Liver (tissue), 8 donors: ENCODE measurements at regions not wholly inside any gene's neighbourhood (a gene's known extent, or its start where the extent isn't known, plus 50 kb on each side); places are given as distances from the start of the nearest gene placed in this dataset.

ENCODE experiments used
- DNase-seq: peaks from one replicate; pipeline ENCODE4 v3.0.0-alpha.2; 2017; ENCODE audit warnings: low spot score
- H3K27ac ChIP-seq, 2 donors: one replicate each; pipeline ENCODE4 v1.7.0; 2013; ENCODE audit warnings: inconsistent platforms in 2 of 2, low read length in 2 of 2, control low read depth in 1 of 2, low read depth in 1 of 2, mild to moderate bottlenecking in 1 of 2
- H3K27me3 ChIP-seq, 4 donors: one replicate each; pipeline versions ENCODE4 v1.6.1 to v1.7.0; 2013; ENCODE audit warnings: low read length in 3 of 4, inconsistent platforms in 1 of 4, mild to moderate bottlenecking in 1 of 4, moderate library complexity in 1 of 4; ENCODE audit not compliant: control insufficient read depth in 4 of 4, insufficient read depth in 4 of 4
- H3K36me3 ChIP-seq, 4 donors: one replicate each; pipeline versions ENCODE4 v1.6.1 to v1.7.0; 2013; ENCODE audit warnings: low read length in 3 of 4, mild to moderate bottlenecking in 3 of 4, low read depth in 1 of 4, moderate library complexity in 1 of 4; ENCODE audit not compliant: control insufficient read depth in 4 of 4, insufficient read depth in 3 of 4
- H3K4me1 ChIP-seq, 4 donors: one replicate each; pipeline versions ENCODE4 v1.6.1 to v1.7.0; 2013; ENCODE audit warnings: low read length in 3 of 4, mild to moderate bottlenecking in 3 of 4, moderate library complexity in 1 of 4; ENCODE audit not compliant: control insufficient read depth in 4 of 4, insufficient read depth in 4 of 4
- H3K4me3 ChIP-seq, 3 donors: one replicate each; pipeline versions ENCODE4 v1.6.1 to v1.7.0; 2013; ENCODE audit warnings: low read length in 3 of 3, control low read depth in 1 of 3, low read depth in 1 of 3, mild to moderate bottlenecking in 1 of 3
- H3K9ac ChIP-seq, 2 donors: one replicate each; pipeline ENCODE4 v1.7.0; 2013; ENCODE audit warnings: low read length in 2 of 2, mild to moderate bottlenecking in 2 of 2, moderate library complexity in 2 of 2, control low read depth in 1 of 2, low read depth in 1 of 2
- H3K9me3 ChIP-seq, 4 donors: one replicate each; pipeline versions ENCODE4 v1.6.1 to v1.7.0; 2013; ENCODE audit warnings: low read length in 3 of 4; ENCODE audit not compliant: control insufficient read depth in 4 of 4
- ATF3 ChIP-seq: IDR thresholded peaks from 2 replicates; pipeline ENCODE4 v1.6.1; 2016; ENCODE audit warnings: antibody characterized with exemption
- CTCF ChIP-seq: fragments of 150-350 bp; IDR thresholded peaks from 2 replicates; pipeline ENCODE4 v1.5.1; 2017; ENCODE audit warnings: improper control_type of control experiment, low read depth, low read length; ENCODE audit not compliant: missing input control
- EGR1 ChIP-seq, 2 donors: IDR thresholded peaks; 2 replicates each; pipeline ENCODE4 v1.6.1; 2016 to 2018; ENCODE audit warnings: antibody characterized with exemption in 2 of 2, low read depth in 2 of 2
- FOXA1 ChIP-seq: IDR thresholded peaks from 2 replicates; pipeline ENCODE4 v1.6.1; 2016; ENCODE audit warnings: antibody characterized with exemption
- GABPA ChIP-seq, 2 donors: IDR thresholded peaks in 1 of 2; conservative IDR thresholded peaks in 1 of 2; 2 replicates each; pipeline ENCODE4 v1.6.1; 2016; ENCODE audit warnings: antibody characterized with exemption in 2 of 2, mild to moderate bottlenecking in 1 of 2, moderate library complexity in 1 of 2
- HNF4A ChIP-seq, 2 donors: conservative IDR thresholded peaks; 2 replicates each; pipeline ENCODE4 v1.6.1; 2016; ENCODE audit warnings: antibody characterized with exemption in 2 of 2, mild to moderate bottlenecking in 2 of 2
- HNF4G ChIP-seq: IDR thresholded peaks from 2 replicates; pipeline ENCODE4 v1.6.1; 2016; ENCODE audit warnings: antibody characterized with exemption
- JUND ChIP-seq, 2 donors: IDR thresholded peaks; 2 replicates each; pipeline ENCODE4 v1.6.1; 2016; ENCODE audit warnings: antibody characterized with exemption in 2 of 2
- NR2F2 ChIP-seq: IDR thresholded peaks from 2 replicates; pipeline ENCODE4 v1.6.1; 2016; ENCODE audit warnings: antibody characterized with exemption
- RAD21 ChIP-seq, 2 donors: IDR thresholded peaks; 2 replicates each; pipeline ENCODE4 v1.6.1; 2016; ENCODE audit warnings: antibody characterized with exemption in 2 of 2, mild to moderate bottlenecking in 2 of 2
- RXRA ChIP-seq, 2 donors: IDR thresholded peaks; 2 replicates each; pipeline ENCODE4 v1.6.1; 2017 to 2018; ENCODE audit warnings: antibody characterized with exemption in 2 of 2, mild to moderate bottlenecking in 1 of 2
- SP1 ChIP-seq: IDR thresholded peaks from 2 replicates; pipeline ENCODE4 v1.6.1; 2018; ENCODE audit warnings: antibody characterized with exemption, mild to moderate bottlenecking
- TAF1 ChIP-seq: conservative IDR thresholded peaks from 2 replicates; pipeline ENCODE4 v1.6.1; 2016; ENCODE audit warnings: antibody characterized with exemption, mild to moderate bottlenecking
- YY1 ChIP-seq: IDR thresholded peaks from 2 replicates; pipeline ENCODE4 v1.6.1; 2016; ENCODE audit warnings: antibody characterized with exemption, mild to moderate bottlenecking
- WGBS: extraction: QIAGEN DNeasy Blood & Tissue Kit; methylation state at CpG from one replicate; pipeline ENCODE4 v1.1.7; 2013; 5-methylcytosine and 5-hydroxymethylcytosine counted together
- TF ChIP-seq, protein P1 (sequence below): IDR thresholded peaks from 2 replicates; pipeline ENCODE4 v1.6.1; 2016; ENCODE audit warnings: antibody characterized with exemption
- TF ChIP-seq, protein P2 (sequence below): IDR thresholded peaks from 2 replicates; pipeline ENCODE4 v1.6.1; 2016; ENCODE audit warnings: antibody characterized with exemption
- donor health status: healthy.
- donor health status: healthy.
- donor health status: healthy.
- donor health status: healthy.
- donor health status: healthy.

DNA sequence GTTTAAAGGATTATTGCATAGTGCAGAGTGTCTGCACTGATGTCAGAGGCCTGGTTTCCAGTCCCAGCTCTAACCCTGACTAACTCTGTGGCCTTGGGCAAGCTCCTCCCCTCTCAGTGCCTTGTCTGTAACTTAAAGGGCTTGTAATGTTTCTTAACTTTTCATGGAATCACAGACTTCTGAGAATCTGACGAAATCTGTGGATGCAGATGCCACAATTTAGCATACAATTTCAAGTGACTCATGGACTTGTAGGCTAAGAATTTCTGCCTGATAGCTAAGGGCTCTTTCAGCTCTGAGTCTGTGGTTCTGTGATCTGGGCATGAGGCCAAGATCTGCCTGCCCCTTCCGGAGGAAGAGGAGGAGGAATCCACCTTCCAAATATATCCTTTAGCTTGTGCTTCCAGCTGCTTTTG lies 236.9 kb downstream of the AR start:
- DNase-seq: peak; percentile 32
- Histone ChIP-seq H3K27ac (no peak overlapping the region), H3K27me3 (no peaks in the 10 kb centered on the region), H3K9ac (no peak overlapping the region), H3K36me3 (no peaks in the 10 kb centered on the region), H3K4me3 (no peak overlapping the region), H3K4me1 (no peaks in the 10 kb centered on the region), H3K9me3 (no peaks in the 10 kb centered on the region)
- 40% methylated on average over 2 of the region's 2 CpGs for WGBS
- TF ChIP-seq EGR1 (IDR thresholded peaks at IDR 0.05; ENCODE audit: low read depth in 2 of 2) (no peak), RAD21 (IDR thresholded peaks at IDR 0.05) (peak in 1 of 2 donors; percentile 4), CTCF (no peak)

GRCh38 chrX:67781132-67781531 lies 237.3 kb downstream of the AR start:
- no peak overlapping the region for H3K4me3 ChIP-seq

DNA sequence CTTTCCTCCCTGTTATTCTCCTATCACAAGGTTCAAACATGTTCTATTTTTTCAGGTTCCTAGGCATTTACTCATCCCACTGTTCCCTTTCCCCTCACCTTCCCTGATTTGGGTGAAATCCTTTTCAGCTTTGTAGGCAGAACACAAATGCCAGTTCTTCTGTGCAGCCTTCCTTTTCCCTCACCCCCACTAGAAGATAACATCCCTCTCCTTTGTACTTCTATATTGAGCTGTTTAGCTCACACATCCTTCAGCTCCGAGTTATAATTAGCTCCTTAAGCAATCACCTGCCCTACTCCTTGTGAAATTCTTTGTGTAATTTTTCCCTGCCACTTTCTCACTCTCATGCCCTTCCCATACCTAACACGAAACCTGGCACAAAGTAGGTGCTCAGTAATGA lies 240.9 kb downstream of the AR start:
- Histone ChIP-seq H3K36me3 (no peaks in the 10 kb centered on the region), H3K9me3 (no peaks in the 10 kb centered on the region), H3K27ac (no peak overlapping the region), H3K4me3 (no peak overlapping the region), H3K4me1 (no peaks in the 10 kb centered on the region), H3K27me3 (no peaks in the 10 kb centered on the region), H3K9ac (no peak overlapping the region)
- TF ChIP-seq YY1: no peak
- TF ChIP-seq RAD21 (IDR thresholded peaks at IDR 0.05): no peak
- TF ChIP-seq RXRA (IDR thresholded peaks at IDR 0.05): no peak
- TF ChIP-seq, protein P1, sequence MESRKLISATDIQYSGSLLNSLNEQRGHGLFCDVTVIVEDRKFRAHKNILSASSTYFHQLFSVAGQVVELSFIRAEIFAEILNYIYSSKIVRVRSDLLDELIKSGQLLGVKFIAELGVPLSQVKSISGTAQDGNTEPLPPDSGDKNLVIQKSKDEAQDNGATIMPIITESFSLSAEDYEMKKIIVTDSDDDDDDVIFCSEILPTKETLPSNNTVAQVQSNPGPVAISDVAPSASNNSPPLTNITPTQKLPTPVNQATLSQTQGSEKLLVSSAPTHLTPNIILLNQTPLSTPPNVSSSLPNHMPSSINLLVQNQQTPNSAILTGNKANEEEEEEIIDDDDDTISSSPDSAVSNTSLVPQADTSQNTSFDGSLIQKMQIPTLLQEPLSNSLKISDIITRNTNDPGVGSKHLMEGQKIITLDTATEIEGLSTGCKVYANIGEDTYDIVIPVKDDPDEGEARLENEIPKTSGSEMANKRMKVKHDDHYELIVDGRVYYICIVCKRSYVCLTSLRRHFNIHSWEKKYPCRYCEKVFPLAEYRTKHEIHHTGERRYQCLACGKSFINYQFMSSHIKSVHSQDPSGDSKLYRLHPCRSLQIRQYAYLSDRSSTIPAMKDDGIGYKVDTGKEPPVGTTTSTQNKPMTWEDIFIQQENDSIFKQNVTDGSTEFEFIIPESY: no peak
- TF ChIP-seq FOXA1: no peak
- TF ChIP-seq NR2F2: no peak
- DNase-seq: no peak
- 67% methylated on average over 2 of the region's 2 CpGs for WGBS

More at GRCh38 chrX:67781132-67781531, 237.3 kb downstream of the AR start:
- WGBS: 59% methylated on average over 3 of the region's 3 CpGs
- no peak overlapping the region for H3K9ac ChIP-seq
- no peaks in the 10 kb centered on the region for H3K9me3 ChIP-seq
- no peaks in the 10 kb centered on the region for H3K27me3 ChIP-seq
- peak in 1 of 2 donors; percentile 36 for TF ChIP-seq RAD21 (IDR thresholded peaks at IDR 0.05)
- no peak for TF ChIP-seq YY1
- H3K36me3 ChIP-seq: no peaks in the 10 kb centered on the region
- no peak for DNase-seq
- no peaks in the 10 kb centered on the region for H3K4me1 ChIP-seq
- no peak overlapping the region for H3K27ac ChIP-seq

DNA sequence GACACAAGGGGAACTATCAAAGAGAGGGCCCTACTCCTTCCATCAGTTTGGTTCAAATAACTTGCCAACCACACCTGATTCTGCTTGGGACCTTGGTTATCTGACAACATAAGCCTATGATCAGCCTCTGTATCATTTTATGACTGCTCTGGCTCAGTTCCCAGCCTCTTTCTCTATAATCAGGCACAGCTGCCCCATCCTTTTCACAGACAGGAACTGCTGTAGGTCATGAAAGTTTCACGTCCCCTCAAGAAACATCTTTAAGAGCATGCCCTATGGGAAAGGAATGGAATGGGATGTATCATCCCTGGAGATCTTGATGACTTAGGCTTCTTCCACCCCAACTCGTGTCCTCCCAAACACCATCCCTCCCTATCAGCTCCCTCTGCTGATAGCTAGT lies 243.4 kb downstream of the AR start:
- H3K9me3 ChIP-seq: no peaks in the 10 kb centered on the region
- H3K27ac ChIP-seq: no peak overlapping the region
- H3K4me3 ChIP-seq: no peak overlapping the region
- WGBS: 72% methylated on average over 2 of the region's 2 CpGs
- H3K27me3 ChIP-seq: peaks cover 0 to 2% (median 0%) of the 10 kb centered on the region in 4 donors
- no peak overlapping the region for H3K9ac ChIP-seq
- no peaks in the 10 kb centered on the region for H3K36me3 ChIP-seq
- DNase-seq: no peak
- H3K4me1 ChIP-seq: no peaks in the 10 kb centered on the region
- TF ChIP-seq GABPA (IDR thresholded peaks at IDR 0.05 in 1 of 2, conservative IDR thresholded peaks at IDR 0.05 in 1 of 2) (no peak), ATF3 (no peak), TAF1 (no peak), JUND (IDR thresholded peaks at IDR 0.05) (no peak), SP1 (no peak), YY1 (no peak), CTCF (no peak), HNF4A (conservative IDR thresholded peaks at IDR 0.05) (no peak), HNF4G (no peak)
- TF ChIP-seq, protein P2, sequence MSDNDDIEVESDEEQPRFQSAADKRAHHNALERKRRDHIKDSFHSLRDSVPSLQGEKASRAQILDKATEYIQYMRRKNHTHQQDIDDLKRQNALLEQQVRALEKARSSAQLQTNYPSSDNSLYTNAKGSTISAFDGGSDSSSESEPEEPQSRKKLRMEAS: no peak
